ENCODE measurements at regions not wholly inside any gene's neighbourhood (a gene's known extent, or its start where the extent isn't known, plus 50 kb on each side); places are given as distances from the start of the nearest gene placed in this dataset.
A peak's percentile ranks its signal among the peaks of the same experiment; 100 is the strongest.

DNA sequence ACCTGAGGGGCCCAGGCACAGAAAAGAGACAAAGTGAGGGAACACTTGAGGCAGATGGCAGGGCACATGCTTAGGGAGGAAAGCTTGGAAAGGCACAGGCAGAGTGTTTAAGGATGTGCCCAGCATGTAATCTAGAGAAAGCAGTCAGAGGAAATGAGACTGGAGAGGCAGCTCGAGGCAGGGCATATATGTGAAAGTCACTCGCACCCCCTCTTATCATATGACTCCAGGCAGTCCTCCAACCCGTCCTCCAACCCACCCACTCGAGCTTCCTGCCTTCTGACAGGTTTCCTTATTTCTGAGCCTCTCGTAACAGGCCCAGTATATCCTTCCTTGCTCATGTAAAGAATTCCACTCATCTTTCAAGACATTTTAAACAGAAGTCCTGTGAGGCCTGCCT lies 294.0 kb downstream of the SOX2 start:
- no peak overlapping the region for H3K4me3 ChIP-seq (ENCODE audit: low read depth, low read length)
- no peak for TF ChIP-seq CTCF (conservative IDR thresholded peaks at IDR 0.05; ENCODE audit: low read depth, low read length)
- no peak for DNase-seq (ENCODE audit: low read depth)

- H3K4me3 ChIP-seq (ENCODE audit: low read depth, low read length), result no peak overlapping the region
- no peak for DNase-seq (ENCODE audit: low read depth)
- TF ChIP-seq CTCF (conservative IDR thresholded peaks at IDR 0.05; ENCODE audit: low read depth, low read length), result no peak
Measured at GRCh38 chr3:182006431-182006830, 294.7 kb downstream of the SOX2 start.

GRCh38 chr3:182007441-182007840 lies 295.7 kb downstream of the SOX2 start:
- no peak for TF ChIP-seq CTCF (conservative IDR thresholded peaks at IDR 0.05; ENCODE audit: low read depth, low read length)
- DNase-seq (ENCODE audit: low read depth), result no peak
- no peak overlapping the region for H3K4me3 ChIP-seq (ENCODE audit: low read depth, low read length)

GRCh38 chr3:182018361-182018760 lies 306.6 kb downstream of the SOX2 start:
- DNase-seq (ENCODE audit: low read depth), result no peak
- no peak overlapping the region for H3K4me3 ChIP-seq (ENCODE audit: low read depth, low read length)
- no peak for TF ChIP-seq CTCF (conservative IDR thresholded peaks at IDR 0.05; ENCODE audit: low read depth, low read length)

DNA sequence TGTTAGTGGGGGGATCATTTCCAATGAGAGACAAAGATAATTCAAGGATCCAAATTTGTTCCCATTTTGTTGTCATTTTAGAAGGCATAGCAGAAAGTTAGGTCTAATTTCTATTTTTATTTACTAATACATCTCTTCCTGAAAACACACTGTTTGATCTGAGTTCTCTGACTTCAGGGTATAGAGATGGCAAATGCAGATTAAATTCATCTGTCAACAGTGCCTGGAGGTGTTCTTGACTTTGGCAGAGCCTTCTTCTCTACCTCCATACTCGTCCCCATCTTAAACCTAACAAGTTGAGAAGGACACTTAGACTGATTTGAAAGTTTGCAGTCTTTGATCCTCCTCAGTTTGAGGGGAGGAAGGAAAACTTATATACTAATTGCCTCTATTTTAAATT lies 308.2 kb downstream of the SOX2 start:
- H3K4me3 ChIP-seq (ENCODE audit: low read depth, low read length), result no peak overlapping the region
- DNase-seq (ENCODE audit: low read depth), result no peak
- TF ChIP-seq CTCF (conservative IDR thresholded peaks at IDR 0.05; ENCODE audit: low read depth, low read length), result no peak

DNA sequence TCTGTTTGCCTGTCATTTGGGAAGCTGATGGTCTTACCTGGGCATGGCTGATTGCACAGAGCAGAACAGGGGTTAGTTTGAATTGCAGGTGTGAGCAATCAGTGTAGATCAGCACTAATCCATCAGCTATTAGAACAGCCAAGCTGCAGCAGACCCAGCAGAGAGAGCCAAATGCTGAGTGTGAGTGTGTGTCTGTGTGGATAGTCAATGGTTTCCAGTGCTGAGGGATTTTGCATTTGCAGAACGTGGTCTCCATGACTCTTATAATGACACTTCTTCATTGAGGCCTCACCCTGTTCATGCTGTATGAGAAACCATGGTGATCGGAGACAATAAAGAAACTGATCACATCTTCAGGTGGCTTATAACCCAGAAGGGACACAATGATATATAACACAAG lies 312.1 kb downstream of the SOX2 start:
- no peak for DNase-seq (ENCODE audit: low read depth)
- TF ChIP-seq CTCF (conservative IDR thresholded peaks at IDR 0.05; ENCODE audit: low read depth, low read length), result no peak
- no peak overlapping the region for H3K4me3 ChIP-seq (ENCODE audit: low read depth, low read length)

- DNase-seq (ENCODE audit: low read depth), result peak; percentile 73
- TF ChIP-seq CTCF (conservative IDR thresholded peaks at IDR 0.05; ENCODE audit: low read depth, low read length), result no peak
- no peak overlapping the region for H3K4me3 ChIP-seq (ENCODE audit: low read depth, low read length)
Measured at GRCh38 chr3:182027366-182027765, 315.6 kb downstream of the SOX2 start.
